Spleen (tissue), 11 donors: ENCODE measurements at regions not wholly inside any gene's neighbourhood (a gene's known extent, or its start where the extent isn't known, plus 50 kb on each side); places are given as distances from the start of the nearest gene placed in this dataset.

Source experiments
- DNase-seq: peaks from one replicate; pipeline ENCODE4 v3.0.0-alpha.2; 2020
- H3K27ac ChIP-seq, 8 donors: fragments of 200-600 bp; sonication (generic) in 7 of 8; 1 replicate in 4 of 8; 2 replicates in 4 of 8; pipeline versions ENCODE4 v1.5.0 to v1.8.0; 2016 to 2021; ENCODE audit warnings: inconsistent platforms in 4 of 8, mild to moderate bottlenecking in 4 of 8, moderate library complexity in 1 of 8
- H3K27me3 ChIP-seq, 7 donors: fragments of 200-600 bp; sonication (generic) in 6 of 7; replicated peaks in 1 of 7; 1 replicate in 4 of 7; 2 replicates in 3 of 7; pipeline versions ENCODE4 v1.5.0 to v1.8.0; 2016 to 2021; ENCODE audit warnings: inconsistent platforms in 3 of 7, mild to moderate bottlenecking in 1 of 7
- H3K36me3 ChIP-seq, 6 donors: fragments of 200-600 bp; sonication (generic) in 5 of 6; 1 replicate in 4 of 6; 2 replicates in 2 of 6; pipeline versions ENCODE4 v1.5.0 to v1.8.0; 2016 to 2021; ENCODE audit warnings: inconsistent platforms in 2 of 6
- H3K4me1 ChIP-seq, 6 donors: fragments of 200-600 bp; sonication (generic) in 5 of 6; 1 replicate in 3 of 6; 2 replicates in 3 of 6; pipeline versions ENCODE4 v1.5.0 to v1.8.0; 2016 to 2021; ENCODE audit warnings: inconsistent platforms in 3 of 6
- H3K4me3 ChIP-seq, 8 donors: fragments of 200-600 bp; sonication (generic) in 7 of 8; 1 replicate in 4 of 8; 2 replicates in 4 of 8; pipeline versions ENCODE4 v1.5.0 to v1.8.0; 2016 to 2021; ENCODE audit warnings: inconsistent platforms in 4 of 8, mild to moderate bottlenecking in 4 of 8, moderate library complexity in 2 of 8
- H3K9me3 ChIP-seq, 8 donors: fragments of 200-600 bp; sonication (generic) in 7 of 8; 1 replicate in 4 of 8; 2 replicates in 4 of 8; pipeline versions ENCODE4 v1.5.0 to v1.8.0; 2016 to 2021; ENCODE audit warnings: inconsistent platforms in 4 of 8
- CTCF ChIP-seq, 11 experiments: fragments of 200-600 bp in 7 of 11; fragments of 450-650 bp in 4 of 11; sonication (generic) in 4 of 11; IDR thresholded peaks in 8 of 11; conservative IDR thresholded peaks in 3 of 11; 1 replicate in 7 of 11; 2 replicates in 4 of 11; pipeline versions ENCODE4 v1.4.0 to v1.8.0; 2016 to 2021; ENCODE audit warnings: antibody characterized with exemption in 11 of 11, inconsistent platforms in 4 of 11, mild to moderate bottlenecking in 1 of 11
- POLR2A ChIP-seq, 3 donors: fragments of 450-650 bp; IDR thresholded peaks; one replicate each; pipeline ENCODE4 v1.5.1; 2017; ENCODE audit warnings: antibody characterized with exemption in 3 of 3, mild to moderate bottlenecking in 1 of 3
- POLR2AphosphoS5 ChIP-seq, 3 donors: sonication (generic); formaldehyde crosslinking; IDR thresholded peaks; one replicate each; pipeline ENCODE4 v1.5.1; 2017; ENCODE audit warnings: antibody characterized with exemption in 3 of 3
- WGBS, 5 donors: extraction: QIAGEN DNeasy Blood & Tissue Kit in 3 of 5; methylation state at CpG; one replicate each; pipeline versions ENCODE4 v1.1.5 to v1.1.7; 2013 to 2018; 5-methylcytosine and 5-hydroxymethylcytosine counted together
- intact Hi-C: fragments of 100-400 bp; cut with DNase I; formaldehyde crosslinking; loops from one replicate; pipeline ENCODE4 v1.15.0; 2023; ENCODE audit warnings: low total_unique reads
- donor health status: healthy with polysubstance abuse.
- donor health status: DM: no; HTN: no; CAD: no; lungs with moderate emphysema.
- donor health status: DM: no; HTN: no; CAD: no.
- donor health status: Bipolar disorder and iron deficiency.
- donor health status: healthy.
- donor health status: DM: no; HTN: no; CAD: no.
- donor health status: DM: yes; HTN: yes; CAD: no.

- intact Hi-C loops, result loop anchor here (5.0 to 10.0 kb wide), 2 partner anchors 180 to 647 kb away; partner anchors contain the start of gene BDH2
- TF ChIP-seq POLR2AphosphoS5 (IDR thresholded peaks at IDR 0.05), result no peak
- TF ChIP-seq CTCF (IDR thresholded peaks at IDR 0.05 in 8 of 11, conservative IDR thresholded peaks at IDR 0.05 in 3 of 11), result no peak
- no peak for TF ChIP-seq POLR2A (IDR thresholded peaks at IDR 0.05)
- H3K27me3 ChIP-seq, result no peaks in the 10 kb centered on the region
- no peak for DNase-seq
- 26 to 31% (median 26%) methylated on average over 4 of the region's 4 CpGs for whole genome bisulfite sequencing, 5 donors
- H3K27ac ChIP-seq, result no peak overlapping the region
- H3K4me3 ChIP-seq, result no peak overlapping the region
- H3K36me3 ChIP-seq, result no peaks in the 10 kb centered on the region
- no peaks in the 10 kb centered on the region for H3K9me3 ChIP-seq
- peaks cover 0 to 11% (median 0%) of the 10 kb centered on the region in 6 donors for H3K4me1 ChIP-seq
Observed at GRCh38 chr4:102447413-102447812, 53.7 kb upstream of the NFKB1 start.

DNA sequence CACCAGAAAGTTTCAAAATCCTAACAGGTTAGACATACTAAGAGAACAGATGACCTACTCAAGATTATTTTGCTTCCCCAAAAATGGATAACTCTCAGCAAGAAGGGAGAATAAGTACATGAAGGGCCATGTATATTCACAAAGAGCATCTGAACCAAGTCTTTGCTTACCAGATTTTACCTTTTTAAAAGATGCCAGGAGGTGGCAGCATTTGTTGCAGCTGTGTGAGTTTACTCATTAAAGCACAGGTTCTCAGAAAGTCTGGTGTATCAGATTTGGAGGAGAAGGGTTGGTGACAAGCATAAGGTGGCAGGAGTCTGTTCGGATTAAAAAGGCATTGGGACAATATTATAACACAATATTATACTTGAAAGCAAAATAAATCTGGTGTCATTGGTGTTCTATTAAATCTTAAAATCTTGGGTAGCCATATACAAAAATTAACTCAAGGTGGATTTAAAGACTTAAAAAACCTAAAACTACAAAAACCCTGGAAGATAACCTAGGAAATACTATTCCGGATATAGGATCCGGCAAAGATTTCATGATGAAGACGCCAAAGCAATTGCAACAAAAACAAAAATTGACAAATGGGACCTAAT is 51.3 kb upstream of the NFKB1 start:
- intact Hi-C loops, result loop anchor here (5.0 to 10.0 kb wide), 3 partner anchors 177 to 645 kb away; partner anchors contain the start of gene BDH2
- peaks cover 0 to 11% (median 0%) of the 10 kb centered on the region in 6 donors for H3K4me1 ChIP-seq
- WGBS, 5 donors, result 49 to 67% (median 58%) methylated on average over 4 of the region's 4 CpGs
- H3K27me3 ChIP-seq, result no peaks in the 10 kb centered on the region
- no peaks in the 10 kb centered on the region for H3K9me3 ChIP-seq
- no peak for TF ChIP-seq POLR2AphosphoS5 (IDR thresholded peaks at IDR 0.05)
- peak; percentile 33 to 67 (median 59) for TF ChIP-seq CTCF (IDR thresholded peaks at IDR 0.05 in 8 of 11, conservative IDR thresholded peaks at IDR 0.05 in 3 of 11)
- H3K27ac ChIP-seq, result no peak overlapping the region
- no peak for DNase-seq
- no peak overlapping the region for H3K4me3 ChIP-seq
- no peaks in the 10 kb centered on the region for H3K36me3 ChIP-seq

- 86 to 100% (median 94%) methylated on average over 4 of the region's 4 CpGs for WGBS, 5 donors
- intact Hi-C loops, result loop anchor here (5.0 kb wide), 1 partner anchor 561 kb away; no protein-coding TSS in a partner anchor
- Histone ChIP-seq H3K27ac (no peak overlapping the region), H3K4me3 (no peak overlapping the region), H3K4me1 (peaks cover 0 to 11% (median 0%) of the 10 kb centered on the region in 6 donors), H3K9me3 (no peaks in the 10 kb centered on the region), H3K36me3 (no peaks in the 10 kb centered on the region), H3K27me3 (no peaks in the 10 kb centered on the region)
- no peak for DNase-seq
- TF ChIP-seq POLR2AphosphoS5 (IDR thresholded peaks at IDR 0.05) (no peak), POLR2A (IDR thresholded peaks at IDR 0.05) (no peak), CTCF (IDR thresholded peaks at IDR 0.05 in 8 of 11, conservative IDR thresholded peaks at IDR 0.05 in 3 of 11) (no peak)
Observed at GRCh38 chr4:102451266-102451665, 49.9 kb upstream of the NFKB1 start.
